ENCODE measurements at regions not wholly inside any gene's neighbourhood (a gene's known extent, or its start where the extent isn't known, plus 50 kb on each side); places are given as distances from the start of the nearest gene placed in this dataset.

GRCh38 chr9:95720496-95720895 is 155.0 kb upstream of the ERCC6L2 start:
- no peak for TF ChIP-seq CTCF (IDR thresholded peaks at IDR 0.05)
- TF ChIP-seq EZH2 (IDR thresholded peaks at IDR 0.05; ENCODE audit: borderline replicate concordance, insufficient read depth, low read depth, low read length, poor library complexity, severe bottlenecking): no peak
